Heart right ventricle (tissue), 16 donors: ENCODE measurements at regions not wholly inside any gene's neighbourhood (a gene's known extent, or its start where the extent isn't known, plus 50 kb on each side); places are given as distances from the start of the nearest gene placed in this dataset.
A peak's percentile ranks its signal among the peaks of the same experiment; 100 is the strongest.

Experiments
- ATAC-seq, 8 donors: fragments of 200-7000 bp; cut with Tn5 transposase; one replicate each; pipeline ENCODE4 v1.9.1; 2020; ENCODE audit warnings: mild to moderate bottlenecking in 8 of 8, moderate library complexity in 8 of 8, moderate number of reproducible peaks in 1 of 8
- DNase-seq, 2 donors: peaks; one replicate each; pipeline ENCODE4 v3.0.0-alpha.2; 2020
- H3K27ac ChIP-seq, 10 donors: fragments of 200-600 bp; sonication (generic) in 2 of 10; one replicate each; pipeline versions ENCODE4 v1.5.0 to v1.8.0; 2020 to 2022; ENCODE audit warnings: mild to moderate bottlenecking in 3 of 10
- H3K27me3 ChIP-seq, 7 donors: fragments of 200-600 bp; one replicate each; pipeline ENCODE4 v1.8.0; 2021 to 2022; ENCODE audit warnings: mild to moderate bottlenecking in 2 of 7
- H3K36me3 ChIP-seq, 9 donors: fragments of 200-600 bp; sonication (generic) in 1 of 9; one replicate each; pipeline versions ENCODE4 v1.5.0 to v1.8.0; 2020 to 2022; ENCODE audit warnings: mild to moderate bottlenecking in 2 of 9
- H3K4me1 ChIP-seq, 9 donors: fragments of 200-600 bp; sonication (generic) in 1 of 9; one replicate each; pipeline versions ENCODE4 v1.5.0 to v1.8.0; 2020 to 2022; ENCODE audit warnings: mild to moderate bottlenecking in 4 of 9
- H3K4me3 ChIP-seq, 10 donors: fragments of 200-600 bp; sonication (generic) in 2 of 10; one replicate each; pipeline versions ENCODE4 v1.5.0 to v1.8.0; 2020 to 2022; ENCODE audit warnings: mild to moderate bottlenecking in 7 of 10, moderate library complexity in 2 of 10
- H3K9me3 ChIP-seq, 11 donors: fragments of 200-600 bp in 10 of 11; sonication (generic) in 2 of 11; one replicate each; pipeline versions ENCODE4 v1.5.0 to v1.8.0; 2013 to 2022; ENCODE audit warnings: mild to moderate bottlenecking in 2 of 11, control low read depth in 1 of 11, moderate library complexity in 1 of 11
- CTCF ChIP-seq, 9 donors: fragments of 200-600 bp; sonication (generic) in 2 of 9; IDR thresholded peaks; one replicate each; pipeline versions ENCODE4 v1.5.0 to v1.8.0; 2021 to 2022; ENCODE audit warnings: antibody characterized with exemption in 9 of 9, mild to moderate bottlenecking in 5 of 9, moderate library complexity in 1 of 9
- WGBS, 2 donors: extraction: QIAGEN DNeasy Blood & Tissue Kit; methylation state at CpG; one replicate each; pipeline ENCODE4 v1.1.7; 2013; ENCODE audit warnings: inconsistent platforms in 1 of 2; 5-methylcytosine and 5-hydroxymethylcytosine counted together
- intact Hi-C, 10 donors: fragments of 100-400 bp; cut with DNase I; formaldehyde crosslinking; loops; one replicate each; pipeline versions ENCODE4 v1.11.1 to v1.14.2; 2022
- donor health status: Arrhythmogenic right ventricular cardiomyopathy.
- donor health status: ischemic (EF 13 %, LVEDD 7.1; RV severe dilation, severe dysfunction).
- donor health status: healthy with polysubstance abuse.
- donor health status: DM: no; HTN: yes; CAD: no.
- donor health status: DM: no; HTN: no; CAD: no.
- donor health status: ischemic (EF 25% LVEDD 6.9; RV normal size, moderate dysfunction).
- donor health status: ischemic (EF 25% LVEDD 5.7; RV mildly dilated, moderate dysfunction).
- donor health status: healthy.
- donor health status: DM: yes; HTN: yes; CAD: no.
- donor health status: Ischemic cardiomyopathy.
- donor health status: ischemic (EF 35%, LVEDD 5.7; RV mildly dilated, moderate dysfunction).
- donor health status: nonischemic (EF 11% LVEDD 7.7; RV severe dilation, severe dysfunction).
- donor health status: DM: yes; HTN: yes; CAD: no.
- donor health status: PGD.
- donor health status: ischemic (EF 29% LVEDD 5.4; RV normal size, mild dysfunction).
- donor health status: nonischemic (EF 23%, LVEDD 6.1; RV moderate dilation, normal function).

GRCh38 chr22:48605125-48605524, 1222.5 kb downstream of the BRD1 start:
- Histone ChIP-seq H3K36me3 (no peaks in the 10 kb centered on the region), H3K27me3 (peaks cover 0 to 6% (median 0%) of the 10 kb centered on the region in 7 donors), H3K9me3 (peaks cover 0 to 4% (median 0%) of the 10 kb centered on the region in 11 donors), H3K27ac (no peak overlapping the region), H3K4me3 (no peak overlapping the region), H3K4me1 (no peaks in the 10 kb centered on the region)
- DNase-seq: no peak
- ATAC-seq: no peak
- no peak for TF ChIP-seq CTCF (IDR thresholded peaks at IDR 0.05)
- intact Hi-C loops: no loop called here
- WGBS, 2 donors: 91 to 92% methylated on average over 2 of the region's 2 CpGs

GRCh38 chr22:48603621-48604320, 1223.9 kb downstream of the BRD1 start:
- no peaks in the 10 kb centered on the region for H3K36me3 ChIP-seq
- peaks cover 0 to 6% (median 0%) of the 10 kb centered on the region in 7 donors for H3K27me3 ChIP-seq
- intact Hi-C loops: no loop called here
- WGBS, 2 donors: 83 to 86% methylated on average over 18 of the region's 18 CpGs
- H3K27ac ChIP-seq: no peak overlapping the region
- no peak overlapping the region for H3K4me3 ChIP-seq
- H3K4me1 ChIP-seq: no peaks in the 10 kb centered on the region
- no peak for DNase-seq
- TF ChIP-seq CTCF (IDR thresholded peaks at IDR 0.05): no peak
- peaks cover 0 to 7% (median 0%) of the 10 kb centered on the region in 11 donors for H3K9me3 ChIP-seq
- ATAC-seq: no peak

GRCh38 chr22:48602805-48603518, 1224.7 kb downstream of the BRD1 start:
- intact Hi-C loops: no loop called here
- no peak for DNase-seq
- ATAC-seq: peak in 1 of 8 donors; percentile 40
- Histone ChIP-seq H3K27ac (no peak overlapping the region), H3K36me3 (no peaks in the 10 kb centered on the region), H3K9me3 (peaks cover 0 to 15% (median 0%) of the 10 kb centered on the region in 11 donors), H3K27me3 (peaks cover 0 to 6% (median 0%) of the 10 kb centered on the region in 7 donors), H3K4me3 (no peak overlapping the region), H3K4me1 (no peaks in the 10 kb centered on the region)
- WGBS, 2 donors: 88% methylated on average over 26 of the region's 26 CpGs
- TF ChIP-seq CTCF (IDR thresholded peaks at IDR 0.05): no peak

GRCh38 chr22:48600681-48601080, 1227.0 kb downstream of the BRD1 start:
- ATAC-seq (no peak), DNase-seq (no peak)
- no peaks in the 10 kb centered on the region for H3K4me1 ChIP-seq
- H3K27ac ChIP-seq: no peak overlapping the region
- intact Hi-C loops: no loop called here
- no peak overlapping the region for H3K4me3 ChIP-seq
- H3K9me3 ChIP-seq: peaks cover 0 to 15% (median 0%) of the 10 kb centered on the region in 11 donors
- no peak for TF ChIP-seq CTCF (IDR thresholded peaks at IDR 0.05)
- H3K27me3 ChIP-seq: peaks cover 0 to 6% (median 0%) of the 10 kb centered on the region in 7 donors
- 92 to 93% methylated on average over 27 of the region's 27 CpGs for WGBS, 2 donors
- H3K36me3 ChIP-seq: no peaks in the 10 kb centered on the region
